ENCODE measurements at regions not wholly inside any gene's neighbourhood (a gene's known extent, or its start where the extent isn't known, plus 50 kb on each side); places are given as distances from the start of the nearest gene placed in this dataset.

DNA sequence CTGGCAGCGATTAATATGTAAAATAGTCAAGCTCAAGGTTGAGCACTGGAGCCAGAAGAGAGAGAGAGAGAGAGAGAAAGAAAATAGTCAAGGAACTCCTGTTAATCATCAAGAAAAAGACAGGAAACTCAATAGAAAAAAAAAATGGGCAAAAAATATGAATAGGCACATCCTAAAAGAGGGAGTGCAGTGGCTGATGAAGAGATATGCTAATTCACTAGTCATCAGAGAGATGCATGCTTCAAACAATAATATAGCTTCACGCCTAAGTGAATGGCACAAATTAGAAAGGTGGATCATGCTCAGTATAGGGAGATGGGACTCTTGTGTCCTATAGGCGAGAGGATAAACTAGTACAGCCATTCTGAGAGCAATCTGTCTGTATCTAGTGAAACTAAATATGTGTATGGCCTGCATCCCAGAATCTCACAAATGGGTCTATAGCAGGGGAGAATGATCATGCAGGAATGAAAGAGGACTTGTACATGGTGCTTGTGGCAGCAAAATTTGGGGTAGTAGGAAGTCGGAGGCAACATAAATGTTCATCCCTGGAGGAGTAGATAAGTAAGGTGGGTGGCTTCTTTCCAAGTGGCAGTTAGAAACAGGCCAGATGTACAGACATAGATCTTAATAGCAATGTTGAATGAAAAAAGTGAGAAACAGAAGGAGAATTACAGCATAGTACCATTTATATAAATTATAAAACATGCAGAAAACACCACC, 176.8 kb downstream of the VEGFA start:
- DNase-seq = no peak

DNA sequence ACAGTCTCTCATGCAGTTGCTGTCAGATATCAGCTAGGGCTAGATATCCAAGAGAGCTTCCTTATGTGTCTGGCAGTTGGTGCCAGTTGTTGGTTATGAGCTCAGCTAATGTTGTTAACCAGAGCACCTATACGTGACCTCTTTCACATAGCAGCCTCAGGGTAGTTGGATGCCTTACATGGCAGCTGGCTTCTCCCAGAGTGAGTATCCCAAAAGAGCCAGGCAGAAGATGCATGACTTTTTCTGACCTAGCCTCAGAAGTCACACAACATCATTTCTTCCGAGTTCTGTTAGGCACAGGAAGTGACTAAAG, 175.7 kb downstream of the VEGFA start:
- no peak for DNase-seq

DNA sequence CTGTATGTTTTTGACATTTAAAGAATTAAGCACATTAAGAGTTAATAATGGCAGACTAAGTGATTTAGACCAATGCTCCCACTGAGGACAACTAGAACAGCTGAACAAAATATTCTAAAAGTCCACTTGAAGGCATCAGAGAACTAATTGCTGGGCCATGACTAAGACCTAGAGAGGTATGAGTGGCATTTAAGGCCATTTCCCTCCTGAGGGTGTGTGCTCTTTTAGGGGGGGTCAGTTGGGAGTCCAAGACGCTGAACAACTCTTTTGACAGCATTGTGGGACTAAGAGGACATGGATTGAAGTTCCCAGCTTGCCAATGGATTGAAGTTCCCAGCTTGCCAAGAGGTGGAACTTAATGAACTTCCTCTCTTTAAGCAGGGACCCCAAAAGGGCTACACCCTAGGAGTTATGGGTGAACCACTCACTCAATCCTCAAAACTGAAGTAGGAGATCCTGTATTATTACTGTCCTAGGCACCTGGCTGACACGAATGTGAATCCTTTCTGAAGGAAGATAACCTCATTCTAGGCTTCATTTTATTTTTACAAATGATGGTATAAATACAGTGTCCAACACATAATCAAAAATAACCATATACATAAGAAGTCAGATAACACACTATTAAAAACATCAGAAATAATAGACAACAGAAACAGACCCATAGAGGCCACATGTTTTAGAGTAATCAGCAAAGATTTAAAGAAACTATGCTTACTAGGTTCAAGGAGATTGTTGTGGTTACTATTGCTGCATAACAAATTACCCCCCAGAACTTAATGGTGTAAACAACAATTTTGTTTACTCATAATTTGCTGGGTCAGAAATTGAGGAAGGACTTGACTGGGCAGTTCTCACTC, 175.1 kb downstream of the VEGFA start:
- DNase-seq = no peak

DNA sequence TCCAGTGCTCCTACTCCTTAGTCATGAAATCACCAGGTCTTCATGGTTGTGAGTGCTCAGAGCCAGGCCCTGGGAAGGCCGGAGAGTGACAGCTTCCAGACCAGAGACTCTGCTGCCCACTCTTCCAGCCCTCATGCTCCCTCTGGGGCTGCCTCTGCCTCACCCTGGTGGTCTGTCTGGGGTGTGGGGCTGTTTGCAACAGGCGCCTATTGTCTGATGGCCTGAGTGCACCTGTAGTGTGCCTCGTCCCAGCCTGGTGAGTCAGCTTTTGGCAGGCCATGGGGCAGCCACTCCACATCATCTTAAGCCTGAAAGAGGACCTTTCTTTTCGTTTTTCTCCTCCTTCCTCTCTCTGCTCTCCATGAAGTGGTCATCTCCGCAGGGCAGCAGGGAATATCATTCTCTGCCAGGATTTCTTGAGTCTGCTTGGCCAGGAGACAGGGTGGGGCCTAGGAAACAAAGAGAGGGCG, 173.8 kb downstream of the VEGFA start:
- no peak for DNase-seq

DNA sequence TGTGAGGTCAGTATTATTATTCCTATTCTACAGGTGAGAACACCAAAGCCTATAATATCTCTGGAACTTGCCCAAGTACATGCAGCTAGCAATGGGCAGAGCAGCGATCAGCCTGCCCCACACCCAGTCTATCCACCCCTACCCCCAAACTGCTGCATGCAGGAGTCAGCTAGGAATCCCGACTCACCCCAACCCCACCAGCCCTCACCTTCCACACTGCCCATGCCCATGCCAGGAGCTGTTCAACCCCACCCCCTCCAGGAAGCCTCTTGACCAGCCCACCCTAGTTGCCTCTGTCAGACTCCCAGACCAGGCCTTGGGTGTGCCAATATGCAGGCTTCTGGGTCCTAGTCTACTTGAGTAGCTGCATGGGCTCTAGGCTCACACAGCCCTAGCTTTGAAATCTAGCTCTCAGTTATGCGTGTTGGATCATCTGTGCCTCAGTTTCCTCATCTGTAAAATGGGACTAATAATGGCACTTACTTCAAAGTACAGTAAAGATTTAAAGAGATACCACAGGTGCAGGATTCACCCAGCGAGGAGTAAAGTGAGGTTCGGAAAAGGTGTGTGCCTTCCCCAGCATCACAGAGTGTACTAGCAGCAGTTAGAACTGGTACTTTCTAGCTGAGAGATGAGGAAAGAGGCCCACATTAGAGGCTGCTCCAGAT, 173.2 kb downstream of the VEGFA start:
- no peak for DNase-seq

DNA sequence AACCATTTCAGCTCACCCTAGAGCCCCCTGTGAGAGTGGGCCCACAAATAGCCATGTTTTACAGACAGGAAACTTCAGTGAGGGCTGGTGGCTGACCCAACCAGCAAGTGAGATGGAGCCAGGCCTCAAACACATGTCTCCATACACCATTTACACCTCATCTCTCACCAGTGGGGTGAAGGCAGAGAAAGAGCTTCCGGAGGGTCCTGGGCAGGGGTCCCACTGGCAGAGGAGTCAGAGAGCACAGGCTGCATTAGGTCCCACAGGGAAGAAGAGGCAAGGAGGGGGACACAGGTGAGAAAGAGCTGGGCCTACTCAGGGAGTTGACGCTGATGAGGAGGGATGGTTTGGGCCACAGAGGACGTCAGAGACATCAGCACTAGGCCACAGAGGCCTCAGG, 172.6 kb downstream of the VEGFA start:
- no peak for DNase-seq

DNA sequence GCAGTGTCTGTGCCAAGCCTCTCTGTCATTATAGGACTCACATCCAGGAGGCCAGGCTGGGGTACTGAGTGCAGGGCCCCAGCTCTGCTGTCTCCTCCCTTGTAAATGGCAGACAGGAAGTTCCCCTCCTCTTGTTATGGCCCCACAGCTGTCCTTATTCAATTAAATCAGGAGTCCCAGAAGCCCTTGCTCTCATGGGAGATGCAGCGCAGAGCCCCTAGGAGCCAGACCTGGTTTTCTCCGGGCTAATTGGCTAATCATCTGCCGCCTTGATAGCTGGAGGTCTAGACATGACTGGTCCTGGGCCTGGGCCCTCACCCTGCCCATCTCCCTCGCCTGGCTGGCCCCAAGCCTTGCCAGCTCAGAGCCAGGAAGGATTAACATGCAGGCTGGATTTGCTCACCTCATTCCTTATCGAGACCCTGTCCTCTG, 172.0 kb downstream of the VEGFA start:
- peak; percentile 78 for DNase-seq

DNA sequence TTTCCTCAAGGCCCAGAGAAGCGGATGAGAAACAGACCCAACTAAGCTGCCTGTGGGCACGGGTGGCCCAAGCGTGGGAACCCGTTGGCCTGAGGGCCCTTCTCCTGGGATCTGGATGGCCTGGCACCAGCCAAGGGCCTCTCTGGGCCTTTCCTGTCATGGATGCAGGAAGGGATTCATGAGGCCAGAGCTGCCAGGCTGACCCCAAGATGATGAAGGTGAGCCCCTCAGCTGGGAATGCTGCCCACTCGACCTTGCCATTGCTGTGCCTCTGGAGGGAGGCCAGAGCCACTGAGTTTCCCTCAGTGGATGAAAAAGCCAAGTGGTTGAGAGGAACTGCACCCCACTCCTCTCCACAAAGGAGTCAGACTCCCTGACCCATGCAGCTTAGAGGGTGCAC, 171.2 kb downstream of the VEGFA start:
- no peak for DNase-seq

DNA sequence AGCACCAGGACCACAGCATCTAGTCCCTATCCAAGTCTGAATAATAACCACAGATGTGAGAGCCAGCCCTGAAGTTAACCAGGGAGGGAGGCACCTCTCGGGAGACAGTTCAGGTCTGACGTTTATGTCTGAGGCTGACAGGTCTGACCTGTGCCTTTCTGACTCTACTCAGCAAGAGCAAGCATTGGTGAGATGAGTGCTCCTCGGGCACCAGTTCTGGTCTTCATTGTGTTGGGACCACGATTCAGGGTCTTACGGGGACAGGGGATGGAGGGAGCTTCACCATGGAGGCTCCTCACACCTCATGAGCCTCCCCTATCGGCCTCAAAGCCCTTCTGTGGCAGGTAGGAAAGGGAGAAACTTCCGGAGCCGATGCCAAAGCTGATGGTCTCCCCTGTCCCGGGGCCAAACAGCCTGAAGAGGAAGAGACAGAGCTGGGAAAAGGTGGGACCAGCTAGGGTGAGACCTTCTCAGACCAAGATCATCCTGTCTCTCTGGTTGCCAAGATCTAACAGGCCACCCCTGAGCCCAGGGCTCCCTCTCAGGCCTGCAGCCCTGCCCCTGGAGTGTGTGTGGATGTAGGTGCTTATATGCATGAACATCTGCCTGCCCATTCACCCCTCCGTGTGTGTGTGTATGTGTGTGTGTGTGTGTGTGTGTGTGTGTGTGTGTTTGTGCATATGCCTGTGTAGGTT, 170.5 kb downstream of the VEGFA start:
- DNase-seq = no peak

DNA sequence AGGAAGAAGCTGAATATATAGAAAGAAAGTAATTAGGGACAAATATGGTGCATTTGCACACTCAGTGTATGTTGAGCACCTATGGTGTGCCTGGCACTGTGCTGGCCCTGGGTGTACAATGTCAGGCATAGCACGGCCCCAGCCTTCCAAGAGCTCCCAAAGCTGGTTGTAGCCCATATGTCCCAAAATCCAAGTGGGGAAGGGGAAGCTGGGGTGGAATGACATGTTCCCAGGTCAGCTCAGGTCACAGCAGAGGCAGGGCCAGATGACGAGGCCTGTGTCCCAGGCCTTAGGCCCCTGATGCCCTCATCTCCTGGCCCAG, 170.0 kb downstream of the VEGFA start:
- no peak for DNase-seq

DNA sequence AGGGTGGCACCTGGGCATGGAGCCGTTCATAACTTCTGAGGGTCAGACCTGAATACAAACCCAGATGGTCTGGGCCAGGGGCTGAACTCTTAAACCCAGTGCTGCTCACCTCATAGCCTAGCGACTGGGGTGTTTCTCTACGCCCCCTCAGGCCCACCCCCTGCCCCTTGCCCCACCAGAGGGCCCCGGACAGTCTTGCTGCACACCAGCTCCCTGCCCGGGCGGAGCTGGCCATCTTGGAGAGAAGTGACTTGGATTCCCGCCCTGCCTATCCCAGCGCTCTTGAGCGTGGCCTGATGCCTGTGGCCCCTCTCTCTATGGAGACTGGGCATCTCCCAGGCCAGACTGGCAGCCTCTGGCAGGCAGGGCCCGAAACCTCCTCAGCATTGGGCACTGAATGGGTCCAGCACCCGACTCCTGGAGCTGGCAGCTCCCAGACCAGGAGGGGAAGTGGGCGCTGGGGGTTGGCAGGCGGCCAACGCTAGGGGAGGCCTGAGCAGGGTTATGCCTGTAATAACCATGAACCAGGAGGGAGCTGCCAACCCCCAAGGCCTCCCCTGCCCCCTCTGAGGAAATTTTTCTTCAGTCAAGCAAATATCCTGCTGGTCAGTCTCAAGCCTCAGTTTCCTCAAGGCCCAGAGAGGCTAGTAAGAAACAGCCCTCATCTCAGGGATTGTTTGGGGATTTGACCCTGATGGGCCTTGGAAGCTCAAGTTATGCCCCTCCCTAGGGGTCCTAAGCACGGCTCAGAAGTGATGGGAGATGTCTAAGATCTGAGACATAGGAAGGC, 169.5 kb downstream of the VEGFA start:
- no peak for DNase-seq

DNA sequence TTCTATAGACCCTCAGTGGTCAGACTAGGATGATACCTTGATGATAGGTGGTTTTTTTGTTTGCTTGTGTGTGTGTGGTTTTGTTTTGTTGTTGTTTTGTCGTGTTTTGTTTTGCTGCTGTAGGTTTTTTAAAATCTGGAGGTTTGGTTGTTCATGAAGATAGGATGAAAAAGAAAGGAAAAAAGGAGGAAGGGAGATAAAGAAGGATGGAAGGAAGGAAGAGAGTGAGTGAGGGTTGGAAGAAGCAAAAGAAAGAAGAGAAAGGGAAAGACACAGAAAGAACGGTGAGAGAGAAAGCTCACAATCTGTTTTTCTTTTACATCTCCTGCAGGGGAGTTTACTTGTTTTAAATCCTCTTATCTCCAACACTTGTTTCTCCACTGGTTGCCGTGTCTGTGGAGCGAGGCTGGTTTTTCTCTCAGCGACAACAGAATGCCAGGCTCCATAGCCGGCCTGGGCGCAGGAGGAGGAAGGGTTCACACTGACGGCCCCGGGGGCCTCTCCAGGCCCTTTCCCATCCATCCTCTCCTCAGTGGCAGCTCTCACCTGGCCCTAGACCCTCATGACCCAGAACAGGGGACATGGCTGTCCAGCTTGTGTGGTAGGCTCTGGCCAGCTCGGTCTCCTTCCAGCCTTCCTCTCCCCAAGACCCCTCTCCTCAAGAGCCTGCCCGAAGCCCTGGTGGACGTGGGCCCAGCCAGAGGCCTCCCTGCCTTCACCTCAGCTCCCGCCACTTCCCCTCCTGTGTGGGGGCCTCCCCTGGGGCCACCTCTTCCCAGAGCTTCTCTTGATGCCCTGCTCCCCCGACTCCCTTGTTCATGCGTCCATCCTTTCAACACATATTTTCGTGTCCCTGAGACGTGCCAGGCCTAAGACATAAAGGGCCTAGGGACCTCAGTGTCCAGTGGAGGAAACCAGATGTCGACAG, 168.4 kb downstream of the VEGFA start:
- DNase-seq = no peak

DNA sequence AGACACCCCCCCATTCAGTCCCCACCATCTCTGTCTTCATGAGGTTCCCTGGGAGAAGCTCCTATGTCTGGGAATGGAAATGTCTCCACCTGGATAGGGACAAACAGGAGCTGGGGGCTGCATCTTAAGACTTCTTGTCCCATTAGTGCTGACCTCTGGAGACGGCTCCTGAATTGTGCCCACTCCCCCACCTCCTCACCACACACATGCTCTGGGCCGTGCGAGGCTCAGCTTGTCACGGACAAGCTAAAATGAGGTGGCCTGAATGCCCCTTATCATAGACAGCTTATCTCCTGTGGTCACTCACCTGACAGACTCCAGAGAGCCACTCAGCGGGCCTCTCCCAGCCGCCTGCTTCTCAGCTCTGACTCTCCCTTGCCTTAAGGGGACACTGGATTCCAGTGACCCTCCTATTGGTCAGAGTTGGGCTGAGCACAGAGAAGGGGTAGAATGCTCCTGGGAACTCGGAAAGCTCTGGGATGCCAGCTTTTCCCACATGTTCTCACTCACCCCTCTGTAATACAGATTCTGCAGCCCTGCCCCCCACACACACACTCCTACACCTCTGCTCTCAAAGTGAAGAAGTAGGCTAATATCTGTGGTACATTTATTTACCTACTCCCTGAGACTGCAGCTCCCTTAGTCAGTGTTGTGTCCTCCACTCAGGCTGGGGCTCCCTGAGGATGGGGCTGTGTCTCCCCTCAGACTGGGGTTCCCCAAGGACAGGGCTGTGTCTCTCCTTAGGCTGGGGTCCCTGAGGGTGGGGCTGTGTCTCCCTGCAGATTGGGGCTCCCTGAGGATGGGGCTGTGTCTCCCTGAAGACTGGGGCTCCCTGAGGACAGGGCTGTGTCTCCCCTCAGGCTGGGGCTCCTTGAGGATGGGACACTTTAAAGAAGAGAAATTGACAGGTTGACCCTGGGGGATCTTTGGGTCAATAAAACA, 167.5 kb downstream of the VEGFA start:
- DNase-seq = no peak

DNA sequence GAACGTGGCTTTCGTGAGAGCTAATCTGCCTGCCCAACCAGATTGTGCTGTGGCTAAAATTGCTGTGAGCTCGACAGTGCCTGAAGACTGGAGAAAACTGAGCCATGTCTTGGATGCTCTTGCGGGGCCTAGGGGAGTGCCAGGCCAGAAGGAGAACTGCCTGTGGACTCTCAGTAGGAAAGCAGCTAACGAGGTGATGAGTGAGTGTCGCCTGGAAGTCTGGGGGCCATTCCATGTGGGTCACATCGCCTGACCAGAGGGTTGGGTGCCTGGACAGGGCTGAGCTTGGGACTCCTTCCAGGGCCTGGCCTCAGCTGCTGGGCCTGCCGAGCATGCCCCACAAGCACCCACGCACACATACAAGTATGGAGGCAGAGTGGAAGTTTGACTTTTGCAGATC, 166.5 kb downstream of the VEGFA start:
- no peak for DNase-seq

DNA sequence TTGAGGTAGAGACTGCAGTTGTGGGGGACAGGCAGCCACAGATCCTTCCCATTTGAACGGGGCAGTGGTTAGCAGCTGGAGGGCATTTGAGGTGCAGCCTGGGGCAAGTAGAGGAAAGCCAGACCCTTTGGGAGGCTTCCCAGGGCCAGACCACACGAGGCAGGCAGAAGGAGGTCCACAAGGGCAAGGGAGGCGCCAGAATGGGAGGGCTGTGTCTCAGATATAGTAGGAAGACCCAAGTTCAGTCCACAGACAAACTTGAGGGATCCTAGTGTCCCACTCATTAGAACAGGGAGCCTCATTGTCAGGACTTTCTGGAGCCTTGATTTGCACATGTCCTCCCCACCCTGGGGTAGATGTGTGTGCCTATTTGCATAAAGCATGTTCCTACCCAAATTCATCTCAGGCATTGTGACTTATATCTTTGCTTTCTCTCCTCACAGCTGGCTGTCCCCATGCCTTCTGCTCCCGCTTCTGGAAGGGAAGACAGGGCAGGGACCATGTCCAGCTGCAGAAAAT, 166.0 kb downstream of the VEGFA start:
- DNase-seq = no peak

DNA sequence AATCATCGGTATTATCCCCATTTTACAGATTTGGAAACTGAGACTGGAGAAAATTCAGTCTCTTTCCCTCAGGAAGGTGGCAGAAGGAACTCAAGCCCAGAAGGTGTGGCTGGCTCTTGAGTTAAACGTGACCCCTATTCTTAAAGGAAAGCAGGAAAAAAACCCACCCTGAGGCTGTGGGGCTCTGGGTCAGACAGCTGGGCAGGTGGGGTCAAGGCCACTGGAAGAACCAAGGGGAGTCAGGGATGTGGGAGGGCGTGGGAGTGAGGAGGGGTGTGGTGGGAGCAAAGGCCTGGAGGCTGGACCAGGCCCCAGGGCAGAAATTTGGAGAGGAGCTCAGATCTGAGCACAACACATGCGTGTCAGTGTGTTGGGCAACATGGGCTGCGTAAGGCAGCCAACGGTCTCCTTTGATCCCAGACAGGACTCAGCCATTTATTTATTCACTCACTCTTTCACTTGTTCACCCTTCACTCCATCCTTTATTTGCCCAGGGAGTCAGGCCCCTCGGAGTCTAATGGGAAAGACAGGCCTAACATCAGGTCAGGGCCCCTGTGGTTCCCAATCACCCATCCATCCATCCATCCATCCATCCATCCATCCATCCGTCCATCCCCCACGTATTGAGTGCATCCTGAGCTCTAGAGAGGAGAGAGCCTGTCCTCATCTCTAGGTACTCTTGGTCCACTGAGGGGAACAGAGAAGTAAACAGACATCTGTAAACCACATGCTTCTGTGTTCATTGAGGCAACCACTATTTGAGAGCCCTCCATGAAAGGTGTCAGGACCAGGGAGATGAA, 165.0 kb downstream of the VEGFA start:
- DNase-seq = no peak

DNA sequence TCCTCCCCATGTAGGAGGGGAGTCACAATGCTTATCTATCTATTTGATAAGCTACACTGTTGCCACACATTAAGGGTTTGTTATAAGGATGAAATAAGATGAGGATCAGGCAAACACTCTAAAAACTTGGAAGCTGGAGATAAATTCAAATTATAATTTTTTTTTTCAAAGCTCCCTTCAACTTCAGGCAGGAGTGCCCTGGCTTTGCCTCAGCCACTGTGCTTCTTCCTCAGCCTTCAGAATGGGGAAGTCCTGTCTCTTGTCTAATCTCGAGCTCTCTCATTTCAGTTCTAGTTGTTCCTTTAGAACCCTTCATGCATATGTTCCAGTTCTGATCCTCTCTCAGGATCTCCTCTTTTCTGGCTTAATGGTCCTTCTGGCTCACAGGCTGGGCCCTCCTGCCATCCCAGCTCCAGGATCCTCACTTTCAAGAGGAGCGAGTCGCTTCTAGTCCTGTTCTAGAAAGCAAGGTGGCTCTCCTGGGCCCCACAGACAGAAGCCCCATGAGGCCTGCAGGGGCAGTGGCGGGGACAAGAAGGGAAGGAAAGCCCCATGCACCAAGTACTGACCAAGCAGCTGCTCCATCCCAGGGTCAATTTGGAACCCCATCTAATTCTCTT, 164.3 kb downstream of the VEGFA start:
- no peak for DNase-seq

DNA sequence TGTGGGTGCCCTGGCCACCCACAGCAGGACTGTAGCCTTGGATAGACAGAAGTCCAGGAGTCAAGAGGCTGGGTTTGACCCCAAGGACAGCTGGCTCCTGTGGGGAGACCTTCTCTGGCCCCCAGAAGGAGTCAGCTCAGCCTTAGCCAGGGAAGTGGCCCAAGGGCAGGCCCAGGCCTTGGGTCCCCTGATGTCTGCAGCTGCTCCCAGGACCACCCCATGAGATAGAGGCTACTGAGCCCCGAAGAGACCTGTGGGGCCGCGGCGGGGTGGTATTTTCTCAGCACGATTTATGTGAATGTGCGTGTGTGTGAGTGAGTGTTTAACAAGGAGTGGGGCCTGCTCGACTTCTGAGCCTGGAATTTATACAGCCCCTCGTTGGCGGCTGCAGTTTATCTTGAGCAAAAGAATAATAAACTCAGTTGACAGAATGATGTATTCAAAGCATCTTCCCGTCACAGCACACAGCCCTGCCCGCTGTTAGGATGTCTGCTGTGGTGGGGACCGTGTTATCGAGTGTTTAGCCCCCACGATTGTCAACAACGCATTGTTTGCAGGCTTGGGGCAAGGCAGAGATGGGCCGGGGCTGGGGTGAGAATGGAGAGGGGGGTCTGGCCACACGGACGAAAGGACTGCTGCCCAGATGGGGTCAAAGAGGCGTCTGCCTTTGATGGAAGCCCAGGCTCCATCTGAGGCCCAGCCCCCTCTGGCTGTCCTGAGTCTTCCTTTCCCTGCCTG, 163.3 kb downstream of the VEGFA start:
- DNase-seq = no peak

All from NCI-H1436 (cell line).